ENCODE measurements at regions not wholly inside any gene's neighbourhood (a gene's known extent, or its start where the extent isn't known, plus 50 kb on each side); places are given as distances from the start of the nearest gene placed in this dataset.

GRCh38 chr22:22746963-22747933, 102.8 kb downstream of the GGTLC2 start (continued):
- TF ChIP-seq PAXIP1 (CRISPR knock-in tag; conservative IDR thresholded peaks at IDR 0.05) (no peak), ZNF367 (CRISPR knock-in tag; IDR thresholded peaks at IDR 0.05; ENCODE audit: borderline replicate concordance) (no peak)

GRCh38 chr22:22748297-22748743, 103.9 kb downstream of the GGTLC2 start:
- H3K36me3 ChIP-seq (replicated peaks in 1 of 2; ENCODE audit: control insufficient read depth in 1 of 2, insufficient read depth in 2 of 2, low read length in 2 of 2), result no peaks in the 10 kb centered on the region
- H3K4me1 ChIP-seq (ENCODE audit: insufficient read depth, low read length), result no peaks in the 10 kb centered on the region
- H3K4me2 ChIP-seq (ENCODE audit: low read depth, low read length), result no peak overlapping the region
- ChIA-PET POLR2A (no interaction called here), CTCF (ENCODE audit: low intra/inter-chr PET ratio, low total read pairs) (interaction anchor here (1.7 kb wide), 1 partner anchor 56 kb away, joined by 5 read pairs; no protein-coding TSS in a partner anchor)
- no TSS peak for BruUV-seq (replicated peaks)
- H4K20me1 ChIP-seq (ENCODE audit: insufficient read depth, low read length), result no peaks in the 10 kb centered on the region; the same call in 1 of the 2 replicates
- WGBS (ENCODE audit: low lambda C conversion rate), result 25% methylated on average over 5 of the region's 5 CpGs
- no peaks in the 10 kb centered on the region for H3K9me3 ChIP-seq (ENCODE audit: low read length)
- H3K27me3 ChIP-seq (ENCODE audit: control insufficient read depth in 1 of 2, insufficient read depth in 2 of 2, low read length in 2 of 2), result peaks cover 0 to 11% of the 10 kb centered on the region in 2 experiments; a peak in 3 of 5 replicates
- in situ Hi-C loops (cut with HindIII; ENCODE audit: extremely low pct_ligation_motif_present, low pct_unique_long_range_greater_than_20kb), result no loop called here
- H3K79me2 ChIP-seq (ENCODE audit: insufficient read depth, low read length), result no peaks in the 10 kb centered on the region
- H3K9ac ChIP-seq (ENCODE audit: insufficient read depth, low read depth, low read length), result no peak overlapping the region
- ATAC-seq, result peak; percentile 89
- peak; percentile 35 for DNase-seq (ENCODE audit: low spot score)
- intact Hi-C loops (cut with micrococcal nuclease; ENCODE audit: unreplicated experiment), result no loop called here
- no peak overlapping the region for H3K27ac ChIP-seq (ENCODE audit: extremely low read length, insufficient read depth, low read length)
- peak; percentile 81 for FAIRE-seq
- H2AFZ ChIP-seq (ENCODE audit: low read length), result no peak overlapping the region
- no peak overlapping the region for H3K4me3 ChIP-seq (replicated peaks in 1 of 3; ENCODE audit: insufficient read depth in 1 of 3, low read depth in 2 of 3, low read length in 3 of 3)
- no peak for TF ChIP-seq SP4 (CRISPR knock-in tag; IDR thresholded peaks at IDR 0.05)
- TF ChIP-seq ZNF550 (CRISPR knock-in tag; IDR thresholded peaks at IDR 0.05; ENCODE audit: borderline replicate concordance), result no peak
- no peak for TF ChIP-seq ZZZ3 (CRISPR knock-in tag; IDR thresholded peaks at IDR 0.05; ENCODE audit: borderline replicate concordance)
- TF ChIP-seq ZKSCAN8 (CRISPR knock-in tag; IDR thresholded peaks at IDR 0.05; ENCODE audit: borderline replicate concordance), result no peak
- no peak for TF ChIP-seq NBN (conservative IDR thresholded peaks at IDR 0.05)
- no peak for TF ChIP-seq NR2C2 (CRISPR knock-in tag; IDR thresholded peaks at IDR 0.05; ENCODE audit: borderline replicate concordance)
- no peak for TF ChIP-seq PCBP2 (optimal IDR thresholded peaks at IDR 0.05; ENCODE audit: low read depth, low read length, poor library complexity, severe bottlenecking)
- TF ChIP-seq MAFK (conservative IDR thresholded peaks at IDR 0.05 in 1 of 2, IDR thresholded peaks at IDR 0.05 in 1 of 2; ENCODE audit: low read length in 2 of 2), result peak in 1 of 2 experiments; percentile 8; a peak in 1 of 4 replicates
- peak; percentile 81 for TF ChIP-seq CEBPB (IDR thresholded peaks at IDR 0.05; ENCODE audit: borderline replicate concordance, low read depth, low read length)
- TF ChIP-seq CTCF (CRISPR knock-in tag; IDR thresholded peaks at IDR 0.05), result peak; percentile 63
- no peak for TF ChIP-seq MED13 (CRISPR knock-in tag; IDR thresholded peaks at IDR 0.05)
- TF ChIP-seq NCOR1 (IDR thresholded peaks at IDR 0.05; ENCODE audit: borderline replicate concordance, low read length), result no peak
- peak; percentile 74 for TF ChIP-seq CEBPG (CRISPR knock-in tag; IDR thresholded peaks at IDR 0.05)
- no peak for TF ChIP-seq TOPORS (CRISPR knock-in tag; IDR thresholded peaks at IDR 0.05)

Data from HepG2 (cell line).